ENCODE measurements at regions not wholly inside any gene's neighbourhood (a gene's known extent, or its start where the extent isn't known, plus 50 kb on each side); places are given as distances from the start of the nearest gene placed in this dataset.

- DNase-seq: no peak
Measured at GRCh38 chr6:51330971-51331370, 512.3 kb downstream of the TFAP2B start.

- no peak for DNase-seq
Measured at GRCh38 chr6:51335543-51335942, 516.9 kb downstream of the TFAP2B start.

- DNase-seq: no peak
Measured at GRCh38 chr6:51336185-51336584, 517.5 kb downstream of the TFAP2B start.

GRCh38 chr6:51337277-51337676, 518.6 kb downstream of the TFAP2B start:
- DNase-seq: no peak

- DNase-seq: no peak
Measured at GRCh38 chr6:51339108-51339507, 520.4 kb downstream of the TFAP2B start.

- DNase-seq: no peak
Measured at GRCh38 chr6:51339728-51340127, 521.1 kb downstream of the TFAP2B start.

- DNase-seq: no peak
Measured at GRCh38 chr6:51342393-51342792, 523.7 kb downstream of the TFAP2B start.

GRCh38 chr6:51349857-51350256, 531.2 kb downstream of the TFAP2B start:
- DNase-seq: peak; percentile 18

- no peak for DNase-seq
Measured at GRCh38 chr6:51350308-51350904, 531.7 kb downstream of the TFAP2B start.

GRCh38 chr6:51352506-51353029, 533.9 kb downstream of the TFAP2B start:
- no peak for DNase-seq

- no peak for DNase-seq
Measured at GRCh38 chr6:51360287-51360686, 541.6 kb downstream of the TFAP2B start.

- no peak for DNase-seq
Measured at GRCh38 chr6:51365566-51365965, 546.9 kb downstream of the TFAP2B start.

- no peak for DNase-seq
Measured at GRCh38 chr6:51369485-51369884, 550.8 kb downstream of the TFAP2B start.

GRCh38 chr6:51382847-51383246, 564.2 kb downstream of the TFAP2B start:
- DNase-seq: no peak

- DNase-seq: no peak
Measured at GRCh38 chr6:51384736-51385135, 566.1 kb downstream of the TFAP2B start.

- no peak for DNase-seq
Measured at GRCh38 chr6:51386347-51386836, 567.7 kb downstream of the TFAP2B start.

GRCh38 chr6:51387907-51388306, 569.2 kb downstream of the TFAP2B start:
- DNase-seq: no peak

GRCh38 chr6:51394061-51394460, 575.4 kb downstream of the TFAP2B start:
- no peak for DNase-seq

- no peak for DNase-seq
Measured at GRCh38 chr6:51396583-51396982, 577.9 kb downstream of the TFAP2B start.

GRCh38 chr6:51398064-51398705, 579.5 kb downstream of the TFAP2B start:
- no peak for DNase-seq

- DNase-seq: no peak
Measured at GRCh38 chr6:51398793-51399192, 580.1 kb downstream of the TFAP2B start.

- no peak for DNase-seq
Measured at GRCh38 chr6:51410453-51410852, 591.8 kb downstream of the TFAP2B start.

- no peak for DNase-seq
Measured at GRCh38 chr6:51411496-51412125, 592.9 kb downstream of the TFAP2B start.

GRCh38 chr6:51414361-51414760, 595.7 kb downstream of the TFAP2B start:
- no peak for DNase-seq
